ENCODE measurements at regions not wholly inside any gene's neighbourhood (a gene's known extent, or its start where the extent isn't known, plus 50 kb on each side); places are given as distances from the start of the nearest gene placed in this dataset.

DNA sequence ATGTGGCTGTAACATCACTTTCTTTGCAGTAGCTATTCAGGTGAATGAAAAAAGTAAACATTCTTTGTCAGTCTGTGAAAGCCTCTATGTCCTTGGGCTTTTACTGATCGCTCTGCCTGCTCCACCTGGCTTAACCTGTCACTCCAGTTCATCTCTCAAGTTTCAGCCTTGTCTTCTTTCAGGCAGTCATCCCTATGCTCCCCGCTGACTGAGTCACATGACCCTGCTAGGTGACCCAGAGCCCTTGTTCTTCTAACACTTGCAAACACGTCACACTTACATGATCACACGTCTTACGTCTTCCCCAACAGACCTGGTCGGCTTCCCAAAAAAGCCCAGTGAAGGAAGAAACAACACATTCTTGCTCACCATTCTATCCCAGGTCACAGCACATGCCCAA lies 499.3 kb upstream of the TENM4 start:
- TF ChIP-seq CREB1 (IDR thresholded peaks at IDR 0.05; ENCODE audit: low read depth) (no peak), CEBPB (IDR thresholded peaks at IDR 0.05) (no peak), EP300 (IDR thresholded peaks at IDR 0.05; ENCODE audit: borderline replicate concordance) (no peak), TCF12 (IDR thresholded peaks at IDR 0.05; ENCODE audit: low read depth) (no peak), NFIC (IDR thresholded peaks at IDR 0.05) (no peak), EGR1 (IDR thresholded peaks at IDR 0.05) (no peak), YY1 (IDR thresholded peaks at IDR 0.05; ENCODE audit: low read depth) (no peak), FOXM1 (IDR thresholded peaks at IDR 0.05; ENCODE audit: borderline replicate concordance, low read depth) (no peak), TAF1 (IDR thresholded peaks at IDR 0.05; ENCODE audit: low read depth) (no peak), ZBTB7A (IDR thresholded peaks at IDR 0.05; ENCODE audit: low read depth) (no peak), RAD21 (IDR thresholded peaks at IDR 0.05; ENCODE audit: low read depth) (no peak)
- TF ChIP-seq, protein P1, sequence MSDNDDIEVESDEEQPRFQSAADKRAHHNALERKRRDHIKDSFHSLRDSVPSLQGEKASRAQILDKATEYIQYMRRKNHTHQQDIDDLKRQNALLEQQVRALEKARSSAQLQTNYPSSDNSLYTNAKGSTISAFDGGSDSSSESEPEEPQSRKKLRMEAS (IDR thresholded peaks at IDR 0.05), result no peak
- TF ChIP-seq, protein P2, sequence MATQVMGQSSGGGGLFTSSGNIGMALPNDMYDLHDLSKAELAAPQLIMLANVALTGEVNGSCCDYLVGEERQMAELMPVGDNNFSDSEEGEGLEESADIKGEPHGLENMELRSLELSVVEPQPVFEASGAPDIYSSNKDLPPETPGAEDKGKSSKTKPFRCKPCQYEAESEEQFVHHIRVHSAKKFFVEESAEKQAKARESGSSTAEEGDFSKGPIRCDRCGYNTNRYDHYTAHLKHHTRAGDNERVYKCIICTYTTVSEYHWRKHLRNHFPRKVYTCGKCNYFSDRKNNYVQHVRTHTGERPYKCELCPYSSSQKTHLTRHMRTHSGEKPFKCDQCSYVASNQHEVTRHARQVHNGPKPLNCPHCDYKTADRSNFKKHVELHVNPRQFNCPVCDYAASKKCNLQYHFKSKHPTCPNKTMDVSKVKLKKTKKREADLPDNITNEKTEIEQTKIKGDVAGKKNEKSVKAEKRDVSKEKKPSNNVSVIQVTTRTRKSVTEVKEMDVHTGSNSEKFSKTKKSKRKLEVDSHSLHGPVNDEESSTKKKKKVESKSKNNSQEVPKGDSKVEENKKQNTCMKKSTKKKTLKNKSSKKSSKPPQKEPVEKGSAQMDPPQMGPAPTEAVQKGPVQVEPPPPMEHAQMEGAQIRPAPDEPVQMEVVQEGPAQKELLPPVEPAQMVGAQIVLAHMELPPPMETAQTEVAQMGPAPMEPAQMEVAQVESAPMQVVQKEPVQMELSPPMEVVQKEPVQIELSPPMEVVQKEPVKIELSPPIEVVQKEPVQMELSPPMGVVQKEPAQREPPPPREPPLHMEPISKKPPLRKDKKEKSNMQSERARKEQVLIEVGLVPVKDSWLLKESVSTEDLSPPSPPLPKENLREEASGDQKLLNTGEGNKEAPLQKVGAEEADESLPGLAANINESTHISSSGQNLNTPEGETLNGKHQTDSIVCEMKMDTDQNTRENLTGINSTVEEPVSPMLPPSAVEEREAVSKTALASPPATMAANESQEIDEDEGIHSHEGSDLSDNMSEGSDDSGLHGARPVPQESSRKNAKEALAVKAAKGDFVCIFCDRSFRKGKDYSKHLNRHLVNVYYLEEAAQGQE (IDR thresholded peaks at IDR 0.05; ENCODE audit: low read depth), result no peak
- TF ChIP-seq, protein P3, sequence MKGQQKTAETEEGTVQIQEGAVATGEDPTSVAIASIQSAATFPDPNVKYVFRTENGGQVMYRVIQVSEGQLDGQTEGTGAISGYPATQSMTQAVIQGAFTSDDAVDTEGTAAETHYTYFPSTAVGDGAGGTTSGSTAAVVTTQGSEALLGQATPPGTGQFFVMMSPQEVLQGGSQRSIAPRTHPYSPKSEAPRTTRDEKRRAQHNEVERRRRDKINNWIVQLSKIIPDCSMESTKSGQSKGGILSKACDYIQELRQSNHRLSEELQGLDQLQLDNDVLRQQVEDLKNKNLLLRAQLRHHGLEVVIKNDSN (IDR thresholded peaks at IDR 0.05), result no peak

All from Ishikawa (cell line).